ENCODE measurements at regions not wholly inside any gene's neighbourhood (a gene's known extent, or its start where the extent isn't known, plus 50 kb on each side); places are given as distances from the start of the nearest gene placed in this dataset.

- no peak for TF ChIP-seq ZNF462 (CRISPR knock-in tag; IDR thresholded peaks at IDR 0.05)
- no peak for TF ChIP-seq EZH2 (IDR thresholded peaks at IDR 0.05; ENCODE audit: low read depth, unreplicated experiment)
- TF ChIP-seq ZNF114 (CRISPR knock-in tag; IDR thresholded peaks at IDR 0.05): no peak
- no peak for TF ChIP-seq NANOG (IDR thresholded peaks at IDR 0.05; ENCODE audit: borderline replicate concordance)
Observed at GRCh38 chr2:75389271-75389670, 171.5 kb downstream of the EVA1A start (continued).

GRCh38 chr2:75381032-75381431, 179.7 kb downstream of the EVA1A start:
- Mint-ChIP-seq H3K27ac (no peak overlapping the region), H3K4me3 (no peak overlapping the region), H3K9me3 (peaks cover 13% of the 10 kb centered on the region), H3K4me1 (peaks cover 5% of the 10 kb centered on the region; the same call in 2 of the 3 replicates), H3K36me3 (ENCODE audit: low read depth) (peaks cover 6% of the 10 kb centered on the region; the same call in 2 of the 3 replicates), H3K27me3 (ENCODE audit: insufficient read depth, low read depth, poor library complexity) (no peaks in the 10 kb centered on the region)
- H3K79me2 ChIP-seq (replicated peaks; ENCODE audit: insufficient read depth): no peaks in the 10 kb centered on the region
- no peaks in the 10 kb centered on the region for H4K20me1 ChIP-seq (replicated peaks; ENCODE audit: insufficient read depth)
- no peaks in the 10 kb centered on the region for H3K27me3 ChIP-seq (ENCODE audit: insufficient read depth)
- no peak overlapping the region for H3K4me3 ChIP-seq
- H2AFZ ChIP-seq: no peak overlapping the region
- H3K9me2 ChIP-seq (ENCODE audit: insufficient read depth): no peaks in the 10 kb centered on the region; the same call in 1 of the 2 replicates
- no peak overlapping the region for H3K4me2 ChIP-seq
- H3F3A ChIP-seq (replicated peaks; ENCODE audit: low read depth): no peaks in the 10 kb centered on the region
- ATAC-seq (no peak), DNase-seq (ENCODE audit: low spot score) (peak; percentile 6)
- no peaks in the 10 kb centered on the region for H3K36me3 ChIP-seq (ENCODE audit: insufficient read depth)
- no peaks in the 10 kb centered on the region for H3K4me1 ChIP-seq (ENCODE audit: insufficient read depth)
- H3K27ac ChIP-seq (ENCODE audit: low read depth): no peak overlapping the region
- no peak for TF ChIP-seq ZNF114 (CRISPR knock-in tag; IDR thresholded peaks at IDR 0.05)
- TF ChIP-seq STAT1 (IDR thresholded peaks at IDR 0.05; ENCODE audit: unreplicated experiment): no peak
- TF ChIP-seq EZH2 (IDR thresholded peaks at IDR 0.05; ENCODE audit: low read depth, unreplicated experiment): no peak
- TF ChIP-seq CREB1 (CRISPR knock-in tag; IDR thresholded peaks at IDR 0.05; ENCODE audit: low read depth): no peak
- no peak for TF ChIP-seq EZH2phosphoT487 (IDR thresholded peaks at IDR 0.05; ENCODE audit: unreplicated experiment)
- no peak for TF ChIP-seq CTCF (conservative IDR thresholded peaks at IDR 0.05; ENCODE audit: low read depth in 2 of 2)
- no peak for TF ChIP-seq ZNF462 (CRISPR knock-in tag; IDR thresholded peaks at IDR 0.05)

All from GM23338 (cell line).